SU-DHL-6 (cell line): ENCODE measurements at regions not wholly inside any gene's neighbourhood (a gene's known extent, or its start where the extent isn't known, plus 50 kb on each side); places are given as distances from the start of the nearest gene placed in this dataset.

Source experiments
- H2AFZ ChIP-seq: fragments of 200-600 bp; sonication (generic); 2 replicates; pipeline ENCODE4 v1.6.1; 2014; ENCODE audit warnings: low read depth, mild to moderate bottlenecking, moderate library complexity, mixed read lengths, antibody characterized with exemption, low read length; ENCODE audit not compliant: severe bottlenecking
- H3F3A ChIP-seq: fragments of 200-600 bp; shearing (Covaris generic); 2 replicates; pipeline ENCODE4 v1.6.0; 2016; ENCODE audit warnings: antibody characterized with exemption, mild to moderate bottlenecking; ENCODE audit not compliant: insufficient read depth
- H3K27ac ChIP-seq: fragments of 200-600 bp; sonication (generic); 2 replicates; pipeline ENCODE4 v1.5.1; 2016; ENCODE audit warnings: low read depth, mild to moderate bottlenecking, low read length, moderate library complexity, mixed read lengths
- H3K27me3 ChIP-seq: fragments of 200-600 bp; sonication (generic), shearing (Covaris generic); 2 replicates; pipeline ENCODE4 v1.6.0; 2014; ENCODE audit warnings: mild to moderate bottlenecking, low read length
- H3K36me3 ChIP-seq: fragments of 200-600 bp; sonication (generic); 2 replicates; pipeline ENCODE4 v1.6.1; 2014; ENCODE audit warnings: mild to moderate bottlenecking, low read length, mixed read lengths
- H3K4me2 ChIP-seq: fragments of 300-600, 200-600 bp; shearing (Covaris generic), sonication (generic); 2 replicates; pipeline ENCODE4 v1.6.0; 2014; ENCODE audit warnings: low read length, low read depth, mild to moderate bottlenecking; ENCODE audit not compliant: poor library complexity, severe bottlenecking
- H3K4me3 ChIP-seq: fragments of 200-600 bp; sonication (generic); 2 replicates; pipeline ENCODE4 v1.5.1; 2014; ENCODE audit warnings: antibody characterized with exemption, low read length, mild to moderate bottlenecking, mixed read lengths; ENCODE audit not compliant: insufficient read depth, poor library complexity, severe bottlenecking
- H3K79me2 ChIP-seq: fragments of 200-600 bp; sonication (generic); 2 replicates; pipeline ENCODE4 v1.6.1; 2014; ENCODE audit warnings: mild to moderate bottlenecking, low read length, moderate library complexity; ENCODE audit not compliant: insufficient read depth
- H3K9ac ChIP-seq: fragments of 200-600 bp; sonication (generic); 2 replicates; pipeline ENCODE4 v1.7.0; 2014; ENCODE audit warnings: mild to moderate bottlenecking, low read length
- H3K9me2 ChIP-seq: fragments of 200-600 bp; sonication (generic); replicated peaks from 2 replicates; pipeline ENCODE4 v1.6.1; 2014; ENCODE audit warnings: low read length; ENCODE audit not compliant: insufficient read depth
- H3K9me3 ChIP-seq: fragments of 200-600 bp; sonication (generic); 2 replicates; pipeline ENCODE4 v1.6.1; 2014; ENCODE audit warnings: low read length, mixed read lengths; ENCODE audit not compliant: insufficient read depth
- H4K20me1 ChIP-seq: fragments of 200-600 bp; sonication (generic); 2 replicates; pipeline ENCODE4 v1.6.1; 2014; ENCODE audit warnings: low read depth, mild to moderate bottlenecking, antibody characterized with exemption, low read length, moderate library complexity, mixed read lengths
- EZH2phosphoT487 ChIP-seq: fragments of 200-600 bp; sonication (generic), shearing (Covaris generic); conservative IDR thresholded peaks from 2 replicates; pipeline ENCODE4 v1.6.1; 2018; ENCODE audit warnings: mild to moderate bottlenecking, antibody characterized with exemption, low read length, moderate library complexity, mixed read lengths
- TF ChIP-seq, protein P1 (sequence below): fragments of 200-600 bp; sonication (generic); IDR thresholded peaks from one replicate; pipeline ENCODE4 v1.5.1; 2017; ENCODE audit warnings: antibody characterized with exemption, mild to moderate bottlenecking, low read length, moderate library complexity; ENCODE audit not compliant: insufficient read depth, poor library complexity, severe bottlenecking

DNA sequence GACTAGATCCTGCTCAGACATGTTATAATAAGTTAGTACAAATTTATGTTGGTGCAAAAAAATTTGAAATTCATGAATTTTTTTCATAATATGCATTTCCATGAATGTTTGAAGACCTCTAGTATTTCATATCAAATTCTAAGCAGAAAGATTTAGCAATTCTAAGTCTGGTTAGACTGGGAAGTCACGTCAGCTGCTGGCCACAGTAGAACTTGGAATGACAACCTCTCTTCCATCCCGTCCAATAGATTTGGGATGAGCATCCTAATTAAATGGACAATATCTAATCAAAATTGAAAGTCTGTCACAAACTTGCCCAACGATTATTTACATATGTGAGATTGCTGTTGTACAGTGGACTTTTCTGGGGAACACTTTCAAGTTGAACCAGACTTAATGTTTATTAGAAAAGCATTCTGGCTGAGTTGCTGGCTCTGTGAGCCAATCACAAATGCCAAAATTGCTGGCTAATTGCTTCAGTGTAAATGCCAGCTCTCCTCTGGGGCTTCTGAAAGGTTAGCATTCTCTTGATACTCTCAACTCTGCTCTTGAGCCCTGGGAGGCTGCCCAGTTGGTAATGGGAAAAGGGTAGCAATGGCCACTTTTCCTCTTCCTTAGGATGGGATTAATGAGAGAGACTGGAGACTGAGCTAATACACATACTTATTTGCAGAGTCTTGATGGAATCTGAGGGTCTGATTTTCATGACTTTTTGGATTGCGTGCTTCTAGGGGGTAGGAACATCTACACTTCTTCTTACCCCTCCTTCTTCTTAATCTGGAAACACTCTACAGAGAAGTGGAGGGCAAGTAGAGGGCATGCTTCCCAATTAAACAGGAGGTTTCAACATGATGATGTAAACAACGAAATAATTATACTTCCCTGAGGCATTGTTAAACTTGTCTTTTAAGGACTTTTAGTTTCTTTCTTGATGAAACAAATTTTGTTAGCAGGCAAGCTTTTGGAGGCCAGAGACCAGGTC lies 253.5 kb downstream of the BAMBI start:
- Histone ChIP-seq H4K20me1 (no peaks in the 10 kb centered on the region), H2AFZ (no peak overlapping the region), H3K9ac (no peak overlapping the region), H3F3A (no peaks in the 10 kb centered on the region), H3K9me3 (no peaks in the 10 kb centered on the region), H3K4me2 (no peak overlapping the region), H3K27ac (no peak overlapping the region), H3K27me3 (no peaks in the 10 kb centered on the region), H3K79me2 (no peaks in the 10 kb centered on the region), H3K9me2 (no peaks in the 10 kb centered on the region), H3K36me3 (no peaks in the 10 kb centered on the region), H3K4me3 (no peak overlapping the region)
- TF ChIP-seq, protein P1, sequence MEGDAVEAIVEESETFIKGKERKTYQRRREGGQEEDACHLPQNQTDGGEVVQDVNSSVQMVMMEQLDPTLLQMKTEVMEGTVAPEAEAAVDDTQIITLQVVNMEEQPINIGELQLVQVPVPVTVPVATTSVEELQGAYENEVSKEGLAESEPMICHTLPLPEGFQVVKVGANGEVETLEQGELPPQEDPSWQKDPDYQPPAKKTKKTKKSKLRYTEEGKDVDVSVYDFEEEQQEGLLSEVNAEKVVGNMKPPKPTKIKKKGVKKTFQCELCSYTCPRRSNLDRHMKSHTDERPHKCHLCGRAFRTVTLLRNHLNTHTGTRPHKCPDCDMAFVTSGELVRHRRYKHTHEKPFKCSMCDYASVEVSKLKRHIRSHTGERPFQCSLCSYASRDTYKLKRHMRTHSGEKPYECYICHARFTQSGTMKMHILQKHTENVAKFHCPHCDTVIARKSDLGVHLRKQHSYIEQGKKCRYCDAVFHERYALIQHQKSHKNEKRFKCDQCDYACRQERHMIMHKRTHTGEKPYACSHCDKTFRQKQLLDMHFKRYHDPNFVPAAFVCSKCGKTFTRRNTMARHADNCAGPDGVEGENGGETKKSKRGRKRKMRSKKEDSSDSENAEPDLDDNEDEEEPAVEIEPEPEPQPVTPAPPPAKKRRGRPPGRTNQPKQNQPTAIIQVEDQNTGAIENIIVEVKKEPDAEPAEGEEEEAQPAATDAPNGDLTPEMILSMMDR, result no peak
- TF ChIP-seq EZH2phosphoT487, result no peak

DNA sequence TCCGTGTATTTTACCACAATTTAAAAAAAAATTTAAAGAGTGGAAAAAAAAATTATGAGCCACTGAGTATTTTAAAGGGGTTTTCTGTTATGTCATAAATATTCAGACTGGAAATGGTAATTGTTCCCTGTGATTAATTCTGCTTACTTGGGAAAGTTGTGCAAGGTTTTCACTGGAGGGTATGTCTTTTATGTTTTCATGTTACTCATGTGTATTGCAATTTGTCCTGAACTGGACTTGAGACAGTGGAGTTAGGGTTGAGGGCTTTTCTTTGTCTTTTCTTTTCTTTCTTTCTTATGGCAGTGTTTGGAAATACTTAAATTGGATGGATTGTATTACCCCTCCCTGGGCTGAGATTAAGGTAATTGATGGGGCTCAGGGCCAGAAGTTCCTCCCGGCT lies 257.7 kb downstream of the BAMBI start:
- no peak overlapping the region for H3K27ac ChIP-seq
- no peaks in the 10 kb centered on the region for H3K27me3 ChIP-seq
- no peaks in the 10 kb centered on the region for H4K20me1 ChIP-seq
- no peak for TF ChIP-seq EZH2phosphoT487
- TF ChIP-seq, protein P1, result no peak
- no peaks in the 10 kb centered on the region for H3K36me3 ChIP-seq
- no peak overlapping the region for H3K4me3 ChIP-seq
- no peaks in the 10 kb centered on the region for H3K9me3 ChIP-seq
- no peak overlapping the region for H2AFZ ChIP-seq
- no peak overlapping the region for H3K4me2 ChIP-seq
- no peaks in the 10 kb centered on the region for H3K79me2 ChIP-seq
- no peaks in the 10 kb centered on the region for H3K9me2 ChIP-seq
- H3F3A ChIP-seq, result no peaks in the 10 kb centered on the region
- no peak overlapping the region for H3K9ac ChIP-seq

DNA sequence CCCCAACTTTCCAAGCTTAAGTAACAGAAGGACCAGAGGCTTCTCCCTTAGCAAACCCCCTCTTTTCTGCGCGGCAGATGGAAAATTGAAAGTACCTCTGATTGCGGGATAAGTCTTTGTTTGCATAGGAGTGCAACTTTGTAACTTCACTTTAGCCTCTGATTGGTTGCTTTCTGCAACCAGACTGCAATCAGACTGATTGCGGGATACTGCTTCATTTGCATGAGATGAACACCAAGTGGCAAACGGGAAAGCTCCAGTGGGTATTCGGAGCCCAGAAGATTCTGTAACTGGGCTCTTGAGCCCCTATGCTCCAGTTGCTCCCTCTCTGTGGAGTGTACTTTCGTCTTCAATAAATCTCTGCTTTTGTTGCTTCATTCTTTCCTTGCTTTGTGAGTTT lies 260.6 kb downstream of the BAMBI start:
- no peak overlapping the region for H2AFZ ChIP-seq
- no peaks in the 10 kb centered on the region for H3K9me2 ChIP-seq
- H3F3A ChIP-seq, result no peaks in the 10 kb centered on the region
- H3K4me3 ChIP-seq, result no peak overlapping the region
- H3K4me2 ChIP-seq, result no peak overlapping the region
- H4K20me1 ChIP-seq, result no peaks in the 10 kb centered on the region
- H3K27me3 ChIP-seq, result no peaks in the 10 kb centered on the region
- no peaks in the 10 kb centered on the region for H3K36me3 ChIP-seq
- H3K9me3 ChIP-seq, result no peaks in the 10 kb centered on the region
- no peak overlapping the region for H3K9ac ChIP-seq
- no peaks in the 10 kb centered on the region for H3K79me2 ChIP-seq
- no peak for TF ChIP-seq EZH2phosphoT487
- TF ChIP-seq, protein P1, result no peak
- H3K27ac ChIP-seq, result no peak overlapping the region
